Naive thymus-derived CD8-positive, alpha-beta T cell (primary cell): ENCODE measurements at regions not wholly inside any gene's neighbourhood (a gene's known extent, or its start where the extent isn't known, plus 50 kb on each side); places are given as distances from the start of the nearest gene placed in this dataset.
A peak's percentile ranks its signal among the peaks of the same experiment; 100 is the strongest.

Experiments
- ATAC-seq, 2 donors: fragments of 150-1000 bp; cut with Tn5 transposase in 1 of 2; sonication (Bioruptor Pico), chemical (Tn5 transposase) in 1 of 2; 1 replicate in 1 of 2; 2 replicates in 1 of 2; pipeline ENCODE4 v1.10.0; 2021; ENCODE audit warnings: mild to moderate bottlenecking in 2 of 2, moderate library complexity in 2 of 2
- POLR2A ChIA-PET: fragments of 350-600 bp; sonication (Branson Sonifier 250); formaldehyde crosslinking; loops from one replicate; lab custom pipeline; 2021; ENCODE audit warnings: antibody characterized with exemption; lab: Charles Lee
- DNase-seq, 10 donors: peaks; one replicate each; pipeline versions ENCODE4 v3.0.0 to v3.0.0-alpha.2; 2020 to 2022
- H3K27ac Mint-ChIP-seq, 10 donors: one replicate each; pipeline ENCODE4 v1.8.0; 2020 to 2022; ENCODE audit warnings: mild to moderate bottlenecking in 10 of 10, mixed read lengths in 10 of 10, moderate library complexity in 4 of 10, inconsistent platforms in 1 of 10
- H3K27me3 Mint-ChIP-seq, 5 donors: one replicate each; pipeline ENCODE4 v1.8.0; 2021 to 2022; ENCODE audit warnings: mixed read lengths in 5 of 5
- H3K36me3 Mint-ChIP-seq, 3 donors: one replicate each; pipeline ENCODE4 v1.8.0; 2020 to 2022; ENCODE audit warnings: mixed read lengths in 3 of 3, mild to moderate bottlenecking in 2 of 3, inconsistent platforms in 1 of 3
- H3K4me1 Mint-ChIP-seq, 4 donors: one replicate each; pipeline ENCODE4 v1.8.0; 2021 to 2022; ENCODE audit warnings: mixed read lengths in 4 of 4
- H3K4me3 Mint-ChIP-seq, 10 donors: one replicate each; pipeline ENCODE4 v1.8.0; 2020 to 2022; ENCODE audit warnings: mild to moderate bottlenecking in 10 of 10, mixed read lengths in 10 of 10, moderate library complexity in 6 of 10, inconsistent platforms in 1 of 10
- H3K9me3 Mint-ChIP-seq, 9 donors: one replicate each; pipeline ENCODE4 v1.8.0; 2020 to 2022; ENCODE audit warnings: mixed read lengths in 9 of 9, mild to moderate bottlenecking in 3 of 9, inconsistent platforms in 1 of 9, moderate library complexity in 1 of 9

DNA sequence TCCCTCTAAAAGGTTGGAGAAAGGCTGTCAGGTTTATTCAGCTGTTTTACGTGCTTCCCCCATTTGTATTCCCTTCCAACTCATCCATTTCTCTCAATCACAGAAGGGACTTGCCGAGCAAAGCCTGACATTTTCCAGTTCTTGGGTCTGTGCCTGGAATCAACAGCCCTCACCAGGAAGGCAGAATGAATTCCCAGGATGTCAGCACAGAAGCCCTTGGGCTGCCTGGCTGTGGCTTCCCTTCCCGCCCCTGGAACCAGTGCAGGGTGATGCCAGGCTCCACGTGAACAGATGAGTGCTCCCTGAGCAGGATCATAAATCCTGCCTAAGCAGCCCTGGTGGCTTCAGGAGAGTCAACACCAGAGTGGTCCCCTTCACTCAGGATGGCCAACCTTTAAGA, 86.1 kb upstream of the CD83 start:
- POLR2A ChIA-PET = interaction anchor here (0.6 kb wide), 1 partner anchor 132 kb away, joined by 6 read pairs; no protein-coding TSS in a partner anchor
- no peak overlapping the region for H3K4me3 Mint-ChIP-seq

DNA sequence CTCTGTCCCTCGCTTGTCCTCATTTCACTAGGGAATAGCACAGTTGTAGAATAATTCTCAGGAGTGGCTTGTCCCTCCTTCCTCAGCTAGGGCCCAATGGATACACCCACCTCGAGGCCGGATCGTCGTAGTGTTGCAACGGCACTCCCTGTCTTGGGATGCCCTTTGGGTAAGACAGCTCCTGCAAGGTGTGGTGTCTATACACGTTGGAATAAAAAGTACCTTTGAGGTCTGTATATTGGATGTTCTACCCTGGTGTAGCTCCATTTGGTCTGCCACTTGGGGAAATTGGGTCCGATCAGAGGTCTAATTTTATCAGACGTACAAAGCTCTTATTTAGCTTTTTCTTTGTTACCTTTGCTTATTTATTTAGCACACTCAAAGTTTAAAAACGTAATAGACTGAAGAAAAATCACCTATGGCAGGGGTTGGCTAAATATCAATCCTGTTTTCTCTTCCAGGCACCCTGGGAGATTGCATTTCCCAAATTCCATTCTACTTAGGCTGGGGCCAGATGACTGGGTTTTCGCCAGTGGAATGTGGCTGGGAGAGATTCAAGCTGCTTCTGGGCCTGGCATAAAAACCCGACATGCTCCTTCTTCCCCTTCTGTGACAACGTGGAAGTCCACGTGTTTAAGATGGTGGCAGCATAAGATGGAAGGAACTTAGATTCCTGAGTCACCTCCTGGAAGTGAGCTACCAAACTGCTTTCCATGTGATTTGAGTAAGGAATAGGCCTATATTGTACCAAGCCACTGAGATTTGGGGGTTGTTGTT, 82.3 kb upstream of the CD83 start:
- Mint-ChIP-seq H3K27me3 (peaks cover 10 to 28% (median 23%) of the 10 kb centered on the region in 5 donors), H3K4me3 (no peak overlapping the region), H3K27ac (no peak overlapping the region), H3K9me3 (peaks cover 0 to 3% (median 0%) of the 10 kb centered on the region in 9 donors), H3K36me3 (no peaks in the 10 kb centered on the region), H3K4me1 (peaks cover 0 to 1% (median 0%) of the 10 kb centered on the region in 4 donors)
- POLR2A ChIA-PET = no interaction called here
- no peak for DNase-seq
- no peak for ATAC-seq

More for the DNA sequence above, 86.1 kb upstream of the CD83 start:
- ATAC-seq (no peak), DNase-seq (no peak)
- H3K4me1 Mint-ChIP-seq = peaks cover 0 to 6% (median 3%) of the 10 kb centered on the region in 4 donors
- no peak overlapping the region for H3K27ac Mint-ChIP-seq
- peaks cover 0 to 3% (median 0%) of the 10 kb centered on the region in 9 donors for H3K9me3 Mint-ChIP-seq
- H3K27me3 Mint-ChIP-seq = peaks cover 16 to 50% (median 25%) of the 10 kb centered on the region in 5 donors
- no peaks in the 10 kb centered on the region for H3K36me3 Mint-ChIP-seq

DNA sequence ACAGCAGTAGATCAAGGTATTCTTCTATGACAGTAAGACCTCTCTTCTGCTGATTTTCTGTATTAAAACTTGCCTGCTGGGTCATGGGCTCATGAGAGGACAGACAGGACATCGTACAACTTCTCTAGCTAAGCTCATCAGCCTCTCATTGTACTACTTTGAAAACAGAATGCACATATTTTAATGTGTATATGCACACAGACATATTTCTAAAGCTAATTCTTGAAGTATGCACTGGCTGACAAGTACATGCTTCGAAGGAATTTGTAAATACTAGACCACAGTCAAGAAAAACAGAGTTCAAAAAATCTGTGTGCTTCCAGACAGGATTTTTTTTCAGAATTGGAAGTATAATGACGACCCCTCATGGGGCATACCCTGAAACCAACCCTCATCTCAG, 81.7 kb upstream of the CD83 start:
- Mint-ChIP-seq H3K27me3 (peaks cover 10 to 28% (median 23%) of the 10 kb centered on the region in 5 donors), H3K9me3 (peaks cover 0 to 3% (median 0%) of the 10 kb centered on the region in 9 donors), H3K4me1 (peaks cover 0 to 1% (median 0%) of the 10 kb centered on the region in 4 donors), H3K4me3 (no peak overlapping the region), H3K27ac (no peak overlapping the region), H3K36me3 (no peaks in the 10 kb centered on the region)
- no peak for DNase-seq
- no peak for ATAC-seq
- POLR2A ChIA-PET = no interaction called here

DNA sequence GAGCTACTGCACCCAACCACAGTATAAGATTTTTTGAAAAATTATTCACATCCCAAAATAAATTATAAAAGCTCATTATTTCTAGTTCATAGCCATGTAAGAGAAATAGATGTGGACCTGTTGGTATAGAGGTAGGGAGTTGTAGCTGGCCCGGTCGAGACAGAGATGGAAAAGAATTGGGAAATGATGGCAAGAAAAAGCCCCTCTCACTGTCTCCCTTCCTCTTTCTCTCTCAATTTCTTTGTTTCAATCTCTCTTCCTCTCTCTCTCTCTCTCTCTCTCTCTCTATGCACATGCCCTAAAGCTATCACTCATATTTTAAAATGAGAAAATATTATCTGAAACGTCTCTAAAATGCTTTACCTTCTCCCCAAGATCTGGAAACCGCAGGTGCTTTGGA, 80.7 kb upstream of the CD83 start:
- ATAC-seq = no peak

DNA sequence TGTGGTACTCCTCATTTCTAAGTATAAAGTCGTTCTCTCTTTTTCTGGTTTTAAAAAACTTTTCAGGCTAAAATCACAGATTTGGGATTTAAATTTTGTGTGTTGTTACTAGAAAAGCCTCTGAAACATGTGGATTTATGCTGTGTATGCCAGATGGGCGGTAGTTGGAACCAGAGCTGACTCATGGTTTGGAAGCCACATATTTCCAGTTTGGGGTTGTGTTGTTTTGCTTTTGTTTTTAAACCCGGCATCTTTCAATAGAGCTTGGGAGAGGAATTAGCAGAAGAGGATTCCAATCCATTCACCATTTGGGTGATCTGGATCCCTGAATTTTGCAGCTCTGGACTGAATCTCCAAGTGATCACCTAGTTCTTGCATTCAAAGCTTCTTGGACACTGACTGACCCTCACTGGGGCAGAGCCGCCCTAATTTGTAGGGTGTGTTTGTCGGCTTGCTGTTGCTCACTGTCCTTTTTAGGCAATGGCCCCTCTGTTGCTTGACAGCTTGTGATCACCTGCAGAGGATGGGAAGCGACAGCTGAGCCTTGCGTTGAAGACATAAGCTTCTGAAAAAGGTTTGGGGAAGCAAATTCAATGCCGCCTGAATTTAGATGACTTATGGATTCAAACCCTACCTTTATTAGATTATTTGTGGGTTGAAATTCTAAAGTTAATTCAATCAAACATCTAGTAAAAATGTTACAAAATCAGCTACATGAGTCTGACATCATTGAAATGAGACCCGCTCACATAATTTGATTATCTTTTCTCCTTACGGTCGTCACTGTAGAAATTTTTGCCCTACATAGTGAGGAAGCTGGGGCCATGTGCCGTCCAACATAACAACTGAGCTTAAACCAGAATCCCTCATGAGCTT, 79.9 kb upstream of the CD83 start:
- POLR2A ChIA-PET = no interaction called here
- H3K9me3 Mint-ChIP-seq = no peaks in the 10 kb centered on the region
- H3K36me3 Mint-ChIP-seq = no peaks in the 10 kb centered on the region
- H3K27me3 Mint-ChIP-seq = peaks cover 22 to 28% (median 26%) of the 10 kb centered on the region in 5 donors
- peak overlapping the region in 1 of 10 donors; percentile 67 for H3K27ac Mint-ChIP-seq
- no peak for DNase-seq
- ATAC-seq = no peak
- peaks cover 0 to 1% (median 0%) of the 10 kb centered on the region in 4 donors for H3K4me1 Mint-ChIP-seq
- H3K4me3 Mint-ChIP-seq = no peak overlapping the region

More for the DNA sequence above, 80.7 kb upstream of the CD83 start:
- Mint-ChIP-seq H3K36me3 (no peaks in the 10 kb centered on the region), H3K4me1 (peaks cover 0 to 1% (median 0%) of the 10 kb centered on the region in 4 donors), H3K27me3 (peaks cover 19 to 28% (median 24%) of the 10 kb centered on the region in 5 donors), H3K27ac (no peak overlapping the region), H3K4me3 (no peak overlapping the region), H3K9me3 (no peaks in the 10 kb centered on the region)
- POLR2A ChIA-PET = no interaction called here
- no peak for DNase-seq

DNA sequence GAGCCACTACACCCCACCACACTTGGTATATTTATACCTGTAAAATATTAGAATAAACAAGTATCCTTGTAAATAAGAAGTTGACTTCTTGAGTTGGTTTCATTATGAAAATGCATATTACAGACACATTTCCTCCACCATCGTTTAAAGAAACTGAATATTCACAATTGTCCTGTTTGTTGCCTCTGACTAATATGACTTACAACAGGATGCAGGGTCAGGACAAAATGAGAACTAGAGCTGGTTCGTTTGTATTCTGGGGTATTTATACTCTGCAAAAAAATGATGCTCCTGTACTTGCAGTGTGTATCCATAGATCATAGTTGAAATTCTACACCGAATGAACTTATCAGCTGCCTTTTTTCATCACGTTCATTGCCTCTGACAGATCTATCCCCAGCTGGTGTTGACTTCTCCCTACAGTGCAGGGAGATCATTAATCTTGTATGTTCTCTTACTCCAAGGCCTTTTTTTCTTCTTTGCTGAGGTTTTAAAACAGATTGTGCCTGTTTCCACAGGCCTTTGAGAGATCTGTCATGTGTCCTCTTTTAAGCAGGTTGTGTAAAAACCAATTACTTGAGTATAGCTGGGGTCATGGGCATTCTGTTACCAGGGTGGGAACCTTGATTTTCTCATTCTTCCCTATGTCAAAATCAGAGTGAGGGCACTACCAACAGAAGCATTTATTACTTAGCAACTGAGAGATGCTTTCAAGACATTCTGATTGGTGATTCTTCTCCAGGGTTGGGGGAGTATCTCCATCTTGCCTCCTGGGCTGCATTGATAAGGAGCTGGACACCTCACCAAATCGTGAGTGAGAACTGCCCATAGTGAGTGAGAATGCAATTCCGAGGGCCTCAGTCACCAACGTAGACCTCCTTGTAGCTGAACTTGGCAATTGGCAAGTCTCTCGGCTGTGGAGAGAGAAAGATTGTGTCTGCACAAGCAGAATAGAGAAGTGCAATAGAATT, 78.8 kb upstream of the CD83 start:
- Mint-ChIP-seq H3K27me3 (peaks cover 22 to 33% (median 32%) of the 10 kb centered on the region in 5 donors), H3K36me3 (no peaks in the 10 kb centered on the region), H3K27ac (no peak overlapping the region), H3K4me1 (peaks cover 0 to 1% (median 0%) of the 10 kb centered on the region in 4 donors), H3K9me3 (no peaks in the 10 kb centered on the region), H3K4me3 (no peak overlapping the region)
- no peak for DNase-seq
- POLR2A ChIA-PET = no interaction called here
- no peak for ATAC-seq

DNA sequence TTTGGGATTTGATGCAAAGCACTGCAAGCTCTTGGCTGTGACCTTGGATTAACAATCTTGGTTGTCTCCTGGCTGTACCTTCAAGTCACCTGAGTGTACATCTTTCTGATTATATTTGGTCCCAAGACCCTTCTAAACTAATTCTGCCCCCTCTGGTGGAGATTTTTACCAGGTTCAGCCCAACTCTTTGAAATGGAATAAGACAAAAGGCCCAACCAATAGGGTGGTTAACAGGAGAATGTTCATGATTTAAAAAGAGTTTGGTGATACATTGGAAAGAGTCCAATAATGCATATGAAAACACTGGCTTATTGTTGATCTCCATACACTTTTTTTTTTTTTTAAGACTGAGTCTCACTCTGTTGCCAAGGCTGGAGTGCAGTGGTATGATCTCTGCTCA, 77.5 kb upstream of the CD83 start:
- DNase-seq = no peak
- H3K27me3 Mint-ChIP-seq = peaks cover 14 to 30% (median 21%) of the 10 kb centered on the region in 5 donors
- no peaks in the 10 kb centered on the region for H3K4me1 Mint-ChIP-seq
- no peak overlapping the region for H3K27ac Mint-ChIP-seq
- POLR2A ChIA-PET = no interaction called here
- ATAC-seq = no peak
- no peak overlapping the region for H3K4me3 Mint-ChIP-seq
- H3K36me3 Mint-ChIP-seq = no peaks in the 10 kb centered on the region
- H3K9me3 Mint-ChIP-seq = no peaks in the 10 kb centered on the region

DNA sequence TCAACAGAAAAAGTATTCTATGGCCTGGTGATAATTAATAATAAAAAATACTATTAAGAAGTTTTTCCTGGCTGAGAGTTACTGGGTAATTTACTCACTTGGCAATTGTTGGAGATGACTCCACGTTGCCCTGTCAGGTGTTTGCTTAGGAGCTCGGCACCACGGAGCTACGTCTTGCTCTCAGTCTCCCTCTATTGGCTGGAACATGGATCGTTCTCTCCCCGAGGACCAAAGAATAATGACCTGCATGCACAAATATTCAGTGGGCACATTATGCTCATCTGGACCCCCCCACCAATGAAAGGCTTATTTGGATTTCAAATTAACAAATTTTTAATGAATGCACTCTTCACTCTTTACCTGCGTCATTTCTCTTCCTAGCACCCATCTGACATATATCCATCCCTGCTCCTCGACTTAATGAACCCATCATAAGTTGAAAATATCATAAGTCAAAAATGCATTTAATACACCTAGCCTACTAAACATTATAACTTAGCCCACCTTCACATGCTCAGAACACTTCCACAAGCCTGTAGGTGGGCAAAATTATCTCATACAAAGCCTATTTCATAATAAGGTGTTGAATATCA, 71.0 kb upstream of the CD83 start:
- DNase-seq (peak in 8 of 10 donors; percentile 7 to 51 (median 24)), ATAC-seq (peak; percentile 70 to 80)
- POLR2A ChIA-PET = no interaction called here
- no peaks in the 10 kb centered on the region for H3K36me3 Mint-ChIP-seq
- no peak overlapping the region for H3K27ac Mint-ChIP-seq
- no peak overlapping the region for H3K4me3 Mint-ChIP-seq
- peaks cover 8 to 47% (median 22%) of the 10 kb centered on the region in 5 donors for H3K27me3 Mint-ChIP-seq
- H3K9me3 Mint-ChIP-seq = no peaks in the 10 kb centered on the region
- H3K4me1 Mint-ChIP-seq = peaks cover 0 to 1% (median 0%) of the 10 kb centered on the region in 4 donors

DNA sequence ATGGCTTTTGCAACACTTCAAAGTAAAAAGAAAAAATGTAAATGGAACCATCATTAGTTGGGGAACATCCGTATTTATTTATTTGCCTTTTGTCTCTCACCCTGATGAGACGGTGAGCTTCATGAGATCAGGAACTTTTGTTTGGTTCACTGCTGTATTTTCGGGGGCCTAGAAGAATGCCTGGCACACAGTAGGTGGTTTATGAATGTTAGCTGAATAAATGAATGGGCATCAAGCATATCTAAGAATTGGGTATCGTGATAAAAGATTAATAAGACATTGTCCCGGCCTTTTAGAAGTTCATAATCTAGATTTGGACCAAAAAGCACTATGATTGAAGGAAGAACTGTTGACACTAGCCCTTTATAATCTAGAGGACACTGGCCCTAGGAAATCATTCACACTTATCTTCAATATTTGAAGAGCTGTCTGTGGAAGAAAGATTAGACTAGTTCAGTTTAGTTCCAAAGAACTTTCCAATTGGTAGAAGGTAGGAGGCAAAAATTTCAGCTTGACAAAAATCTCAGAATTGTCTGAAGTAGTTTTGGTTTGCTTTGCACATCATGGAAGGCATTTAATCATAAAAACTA, 70.3 kb upstream of the CD83 start:
- Mint-ChIP-seq H3K4me1 (peaks cover 0 to 1% (median 0%) of the 10 kb centered on the region in 4 donors), H3K9me3 (no peaks in the 10 kb centered on the region), H3K27ac (no peak overlapping the region), H3K27me3 (peaks cover 8 to 47% (median 15%) of the 10 kb centered on the region in 5 donors), H3K36me3 (no peaks in the 10 kb centered on the region), H3K4me3 (no peak overlapping the region)
- ATAC-seq (no peak), DNase-seq (no peak)
- POLR2A ChIA-PET = no interaction called here

DNA sequence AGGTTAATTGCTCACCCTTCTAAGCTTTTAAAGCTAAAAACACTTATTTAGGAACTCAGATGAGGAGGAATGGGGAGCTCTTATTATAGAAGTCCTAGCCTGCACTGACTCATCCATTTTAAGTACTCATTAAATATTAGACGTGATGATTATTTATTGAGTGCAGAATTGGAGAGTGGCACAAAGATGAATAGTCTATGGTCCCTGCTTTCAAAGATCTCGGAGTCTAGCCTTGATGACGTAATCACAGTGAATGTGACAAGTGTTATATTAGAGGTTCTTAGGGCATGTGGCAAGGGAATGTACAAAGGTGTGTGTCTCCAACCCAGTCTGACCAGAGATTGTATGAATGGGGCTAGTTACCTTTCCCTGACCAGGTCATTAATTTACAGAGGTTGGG, 68.7 kb upstream of the CD83 start:
- no peak for ATAC-seq

DNA sequence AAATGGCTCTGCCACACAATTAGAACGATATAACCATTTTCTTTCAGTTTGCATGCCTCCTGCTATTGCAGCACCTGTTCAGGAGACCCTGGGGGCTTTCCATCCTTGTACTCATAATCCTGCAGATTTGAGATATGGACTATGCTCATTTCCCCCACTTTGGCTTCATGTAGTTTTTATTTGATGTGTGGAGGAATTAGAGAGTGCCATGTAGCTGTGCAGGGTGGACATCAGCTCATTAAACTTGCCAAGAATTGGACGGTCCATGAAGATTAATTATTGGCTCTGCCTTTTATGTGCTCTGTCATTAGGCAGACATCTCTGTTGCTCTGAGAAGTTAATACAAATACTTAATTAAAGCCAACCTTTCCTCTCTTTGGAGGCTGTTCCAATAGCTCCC, 66.2 kb upstream of the CD83 start:
- POLR2A ChIA-PET = no interaction called here
- H3K9me3 Mint-ChIP-seq = no peaks in the 10 kb centered on the region
- H3K36me3 Mint-ChIP-seq = no peaks in the 10 kb centered on the region
- H3K27ac Mint-ChIP-seq = no peak overlapping the region
- peaks cover 0 to 1% (median 0%) of the 10 kb centered on the region in 4 donors for H3K4me1 Mint-ChIP-seq
- ATAC-seq (no peak), DNase-seq (no peak)
- no peak overlapping the region for H3K4me3 Mint-ChIP-seq
- H3K27me3 Mint-ChIP-seq = peaks cover 6 to 36% (median 10%) of the 10 kb centered on the region in 5 donors

More for the DNA sequence above, 68.7 kb upstream of the CD83 start:
- no peaks in the 10 kb centered on the region for H3K9me3 Mint-ChIP-seq
- H3K27ac Mint-ChIP-seq = peak overlapping the region in 1 of 10 donors; percentile 29
- peaks cover 6 to 37% (median 8%) of the 10 kb centered on the region in 5 donors for H3K27me3 Mint-ChIP-seq
- H3K4me1 Mint-ChIP-seq = peaks cover 0 to 1% (median 0%) of the 10 kb centered on the region in 4 donors
- DNase-seq = no peak
- POLR2A ChIA-PET = no interaction called here
- no peak overlapping the region for H3K4me3 Mint-ChIP-seq
- H3K36me3 Mint-ChIP-seq = no peaks in the 10 kb centered on the region
